K562 (cell line): ENCODE measurements at regions not wholly inside any gene's neighbourhood (a gene's known extent, or its start where the extent isn't known, plus 50 kb on each side); places are given as distances from the start of the nearest gene placed in this dataset.

Experiments
- CCAR2 ChIP-seq: fragments of 200-400 bp; formaldehyde crosslinking; IDR thresholded peaks from 2 replicates; pipeline ENCODE4 v1.6.1; 2017; ENCODE audit warnings: mild to moderate bottlenecking, low read depth, low read length
- CEBPB ChIP-seq: fragments of 450-650 bp; IDR thresholded peaks from 2 replicates; pipeline ENCODE4 v1.6.1; 2016; ENCODE audit warnings: missing genetic modification characterization, missing compliant biosample characterization
- CTCFL ChIP-seq: IDR thresholded peaks from 2 replicates; pipeline ENCODE4 v1.6.1; 2011; ENCODE audit warnings: borderline replicate concordance, low read depth, mild to moderate bottlenecking, moderate library complexity, low read length; ENCODE audit not compliant: insufficient read depth, poor library complexity, severe bottlenecking
- GATAD2B ChIP-seq: fragments of 450-650 bp; IDR thresholded peaks from 2 replicates; pipeline ENCODE4 v1.6.1; 2017; ENCODE audit warnings: mild to moderate bottlenecking, borderline replicate concordance
- HBP1 ChIP-seq: fragments of 450-650 bp; formaldehyde crosslinking; IDR thresholded peaks from 2 replicates; pipeline ENCODE4 v1.4.0; 2022; ENCODE audit warnings: missing genetic modification characterization
- LEF1 ChIP-seq: fragments of 450-650 bp; IDR thresholded peaks from 2 replicates; pipeline ENCODE4 v1.6.1; 2016; ENCODE audit warnings: mild to moderate bottlenecking
- NONO ChIP-seq, 2 experiments: fragments of 200-400 bp in 1 of 2; fragments of 450-650 bp in 1 of 2; formaldehyde crosslinking in 1 of 2; IDR thresholded peaks; 2 replicates each; pipeline ENCODE4 v1.6.1; 2017; ENCODE audit warnings: low read depth in 2 of 2, mild to moderate bottlenecking in 2 of 2, moderate library complexity in 2 of 2, low read length in 1 of 2
- PCBP1 ChIP-seq: fragments of 200-400 bp; formaldehyde crosslinking; IDR thresholded peaks from 2 replicates; pipeline ENCODE4 v1.6.1; 2018; ENCODE audit warnings: mild to moderate bottlenecking, low read depth, low read length; ENCODE audit not compliant: poor library complexity, severe bottlenecking
- PHTF2 ChIP-seq: fragments of 250-450 bp; sonication (Bioruptor Pico); IDR thresholded peaks from 2 replicates; pipeline ENCODE4 v1.5.0; 2021; ENCODE audit warnings: mild to moderate bottlenecking
- POLR2H ChIP-seq: IDR thresholded peaks from 2 replicates; pipeline ENCODE4 v1.6.1; 2016; ENCODE audit warnings: missing genetic modification characterization, low read depth, mild to moderate bottlenecking, control low read depth, missing compliant biosample characterization, moderate library complexity
- RBM34 ChIP-seq: fragments of 200-400 bp; formaldehyde crosslinking; IDR thresholded peaks from 2 replicates; pipeline ENCODE4 v1.6.1; 2018; ENCODE audit warnings: low read length, borderline replicate concordance; ENCODE audit not compliant: insufficient read depth
- SNAPC5 ChIP-seq: fragments of 250-450 bp; sonication (Bioruptor Pico); IDR thresholded peaks from 2 replicates; pipeline ENCODE4 v1.8.0; 2021; ENCODE audit warnings: moderate library complexity, mild to moderate bottlenecking, inconsistent platforms
- TBL1XR1 ChIP-seq, 2 experiments: IDR thresholded peaks; 2 replicates each; pipeline ENCODE4 v1.6.1; 2012; ENCODE audit warnings: improper control_type of control experiment in 2 of 2, low read length in 2 of 2, mild to moderate bottlenecking in 1 of 2
- TSHZ1 ChIP-seq: fragments of 250-450 bp; sonication (Bioruptor Pico); IDR thresholded peaks from 2 replicates; pipeline ENCODE4 v1.4.0; 2020; ENCODE audit warnings: mild to moderate bottlenecking, moderate library complexity
- XRCC5 ChIP-seq: fragments of 200-400 bp; formaldehyde crosslinking; IDR thresholded peaks from 2 replicates; pipeline ENCODE4 v1.6.1; 2017; ENCODE audit warnings: low read depth, mild to moderate bottlenecking, low read length
- ZBTB7A ChIP-seq: IDR thresholded peaks from 2 replicates; pipeline ENCODE4 v1.6.1; 2011; ENCODE audit warnings: low read depth, mild to moderate bottlenecking, low read length, moderate library complexity, borderline replicate concordance; ENCODE audit not compliant: control insufficient read depth
- ZFPM2 ChIP-seq: fragments of 250-450 bp; sonication (Bioruptor Pico); IDR thresholded peaks from 2 replicates; pipeline ENCODE4 v1.5.1; 2022; ENCODE audit warnings: mild to moderate bottlenecking
- ZNF449 ChIP-seq: fragments of 250-450 bp; sonication (Bioruptor Pico); IDR thresholded peaks from 2 replicates; pipeline ENCODE4 v1.8.0; 2022; ENCODE audit warnings: moderate library complexity, mild to moderate bottlenecking, inconsistent platforms
- ZNF76 ChIP-seq: fragments of 250-450 bp; sonication (Bioruptor Pico); IDR thresholded peaks from 2 replicates; pipeline ENCODE4 v1.4.0; 2020; ENCODE audit warnings: mild to moderate bottlenecking, moderate library complexity, borderline replicate concordance

GRCh38 chr7:84829719-84830118, 357.1 kb downstream of the SEMA3D start (continued):
- TF ChIP-seq TBL1XR1 (IDR thresholded peaks at IDR 0.05; ENCODE audit: low read length in 2 of 2) (0 out of 4 replicates have a peak, but pooled peaks of 1 of the 2 experiments have one; percentile 35), TSHZ1 (CRISPR knock-in tag) (no peak), NONO (IDR thresholded peaks at IDR 0.05; ENCODE audit: low read depth in 2 of 2, low read length in 1 of 2) (no peak), RBM34 (no peak), CCAR2 (no peak), CTCFL (no peak), POLR2H (tag) (no peak), XRCC5 (no peak), SNAPC5 (CRISPR knock-in tag) (no peak), PHTF2 (no peak), GATAD2B (no peak), ZBTB7A (no peak), CEBPB (tag) (no peak), ZFPM2 (no peak), HBP1 (CRISPR knock-in tag) (no peak), ZNF449 (CRISPR knock-in tag) (no peak), PCBP1 (no peak), LEF1 (no peak), ZNF76 (CRISPR knock-in tag) (no peak)
